22Rv1 (cell line): ENCODE measurements at regions not wholly inside any gene's neighbourhood (a gene's known extent, or its start where the extent isn't known, plus 50 kb on each side); places are given as distances from the start of the nearest gene placed in this dataset.

Experiments
- ZFX ChIP-seq: fragments of 450-650 bp; IDR thresholded peaks from 2 replicates; pipeline ENCODE4 v1.6.1; 2017; ENCODE audit warnings: antibody characterized with exemption, borderline replicate concordance
- TF ChIP-seq, protein P1 (sequence below): fragments of 450-650 bp; IDR thresholded peaks from 2 replicates; pipeline ENCODE4 v1.5.1; 2017; ENCODE audit warnings: mild to moderate bottlenecking

DNA sequence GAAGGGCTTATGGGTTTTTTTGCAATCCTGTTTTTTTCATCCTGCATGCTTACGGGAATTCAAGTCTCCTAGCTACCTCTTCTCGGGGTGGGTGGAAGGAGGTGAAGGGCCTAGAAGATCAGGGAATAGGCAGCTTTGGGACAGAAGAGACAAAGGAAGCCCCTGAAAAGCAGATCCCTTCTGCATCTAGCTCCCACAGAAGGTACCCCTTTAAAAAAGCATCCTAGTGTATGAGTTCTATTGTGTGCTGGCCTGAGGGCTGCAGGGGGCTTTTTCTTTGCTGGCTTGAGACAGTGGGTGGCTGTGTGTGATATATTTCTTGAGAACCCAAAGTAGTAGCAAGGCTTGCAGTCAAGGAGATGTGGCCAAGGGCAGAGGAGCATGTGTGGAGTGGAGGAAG is 330.5 kb downstream of the MAF start:
- TF ChIP-seq, protein P1, sequence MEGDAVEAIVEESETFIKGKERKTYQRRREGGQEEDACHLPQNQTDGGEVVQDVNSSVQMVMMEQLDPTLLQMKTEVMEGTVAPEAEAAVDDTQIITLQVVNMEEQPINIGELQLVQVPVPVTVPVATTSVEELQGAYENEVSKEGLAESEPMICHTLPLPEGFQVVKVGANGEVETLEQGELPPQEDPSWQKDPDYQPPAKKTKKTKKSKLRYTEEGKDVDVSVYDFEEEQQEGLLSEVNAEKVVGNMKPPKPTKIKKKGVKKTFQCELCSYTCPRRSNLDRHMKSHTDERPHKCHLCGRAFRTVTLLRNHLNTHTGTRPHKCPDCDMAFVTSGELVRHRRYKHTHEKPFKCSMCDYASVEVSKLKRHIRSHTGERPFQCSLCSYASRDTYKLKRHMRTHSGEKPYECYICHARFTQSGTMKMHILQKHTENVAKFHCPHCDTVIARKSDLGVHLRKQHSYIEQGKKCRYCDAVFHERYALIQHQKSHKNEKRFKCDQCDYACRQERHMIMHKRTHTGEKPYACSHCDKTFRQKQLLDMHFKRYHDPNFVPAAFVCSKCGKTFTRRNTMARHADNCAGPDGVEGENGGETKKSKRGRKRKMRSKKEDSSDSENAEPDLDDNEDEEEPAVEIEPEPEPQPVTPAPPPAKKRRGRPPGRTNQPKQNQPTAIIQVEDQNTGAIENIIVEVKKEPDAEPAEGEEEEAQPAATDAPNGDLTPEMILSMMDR = no peak
- no peak for TF ChIP-seq ZFX
